NCI-H510A treated with DMSO at 0.1 percent for 48 hours (cell line): ENCODE measurements at regions not wholly inside any gene's neighbourhood (a gene's known extent, or its start where the extent isn't known, plus 50 kb on each side); places are given as distances from the start of the nearest gene placed in this dataset.

ENCODE experiments used
- DNase-seq: peaks from one replicate; lab custom pipeline; 2025; lab: John Stamatoyannopoulos, UW

DNA sequence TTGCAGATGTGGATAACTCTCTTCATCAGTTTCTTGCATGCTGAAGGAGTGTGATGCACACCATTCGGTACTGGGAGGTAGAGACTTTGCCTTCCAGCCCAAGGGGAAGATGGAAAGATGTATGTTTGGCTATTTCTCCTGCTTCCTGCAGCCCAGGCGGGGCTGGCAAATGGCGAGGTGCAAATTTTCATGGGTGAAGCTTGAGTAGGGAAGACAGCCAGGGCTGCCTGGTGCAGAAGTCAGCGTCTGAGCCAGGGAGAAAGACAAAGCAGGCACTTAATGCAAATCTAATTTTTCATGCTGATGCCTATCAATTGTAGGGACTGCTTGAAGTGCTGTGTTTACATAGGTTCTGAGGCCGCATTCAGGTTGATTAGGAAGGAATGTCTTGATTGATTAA is 384.7 kb upstream of the EEF2KMT start:
- no peak for DNase-seq

DNA sequence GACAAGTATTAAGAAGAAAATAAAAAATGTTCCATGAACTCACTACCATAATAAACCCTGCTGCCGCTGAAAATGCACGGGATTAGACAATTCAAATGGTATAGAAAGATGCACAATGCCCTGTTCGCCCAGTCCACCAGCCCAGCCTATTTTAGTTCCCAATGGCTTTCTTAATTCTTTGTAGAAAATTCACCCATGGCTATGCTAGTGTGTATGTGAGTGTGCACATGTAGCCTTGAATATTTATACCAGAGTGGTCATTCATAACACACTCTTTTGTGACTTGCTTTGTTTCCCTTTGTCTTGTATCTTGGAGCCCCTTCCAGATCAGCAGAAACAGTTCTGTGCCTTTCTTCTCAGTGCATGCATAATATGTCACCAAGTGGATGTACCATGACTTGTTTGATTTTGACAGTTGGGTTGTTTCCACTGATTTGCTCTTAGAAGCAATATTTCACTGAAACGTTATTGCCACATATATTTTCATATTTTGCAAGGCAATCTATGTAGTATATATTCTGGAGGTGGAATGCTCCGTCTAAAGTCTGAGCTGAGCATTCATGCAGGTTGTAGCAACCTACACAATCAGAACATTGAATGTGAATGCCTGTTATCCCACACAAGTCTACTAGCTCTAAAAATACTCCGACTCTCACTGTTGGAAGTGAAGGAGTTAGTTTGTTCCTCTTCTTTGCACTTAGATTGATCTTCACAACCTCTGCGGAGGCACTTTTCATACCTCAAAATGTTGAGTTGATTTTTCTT is 383.0 kb upstream of the EEF2KMT start:
- DNase-seq = no peak

DNA sequence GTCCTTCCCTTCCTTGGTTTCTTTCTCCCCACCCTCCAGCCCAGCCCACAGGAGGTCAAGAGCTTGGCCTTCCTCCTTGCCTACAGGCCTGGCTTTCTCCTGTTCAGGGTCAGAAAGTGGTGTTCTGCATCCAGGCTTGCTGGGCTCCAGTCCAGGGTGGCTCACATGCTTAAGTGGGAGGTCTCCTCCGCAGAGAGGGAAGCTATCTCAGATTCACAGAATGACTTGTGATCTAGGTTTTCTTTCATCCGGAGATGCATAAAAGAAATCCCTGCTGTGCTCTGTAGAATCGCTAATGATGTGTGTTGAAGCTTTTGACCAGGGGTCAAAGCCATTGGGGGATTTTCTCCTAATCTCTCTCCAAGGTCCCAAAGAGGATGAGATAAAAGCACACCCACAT is 382.3 kb upstream of the EEF2KMT start:
- no peak for DNase-seq

DNA sequence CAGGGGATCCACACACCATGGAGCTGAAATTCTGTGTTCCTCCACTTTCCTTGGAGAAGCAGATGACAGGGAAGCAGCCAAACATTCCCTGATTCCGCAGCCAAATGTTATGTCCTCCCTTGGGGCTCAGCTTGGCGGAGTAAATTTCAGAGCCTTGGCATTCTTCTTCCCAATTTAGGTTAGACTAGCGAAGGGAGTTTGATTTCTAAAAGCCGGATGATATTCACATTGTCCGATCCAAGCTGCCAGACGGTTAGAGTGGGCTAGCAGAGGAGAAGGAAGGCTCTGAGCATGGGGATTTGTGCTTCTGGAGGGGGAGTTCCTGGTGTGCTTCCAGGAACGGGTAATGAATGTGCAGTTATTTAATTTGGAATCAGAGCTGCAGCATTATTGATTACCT is 380.4 kb upstream of the EEF2KMT start:
- no peak for DNase-seq

DNA sequence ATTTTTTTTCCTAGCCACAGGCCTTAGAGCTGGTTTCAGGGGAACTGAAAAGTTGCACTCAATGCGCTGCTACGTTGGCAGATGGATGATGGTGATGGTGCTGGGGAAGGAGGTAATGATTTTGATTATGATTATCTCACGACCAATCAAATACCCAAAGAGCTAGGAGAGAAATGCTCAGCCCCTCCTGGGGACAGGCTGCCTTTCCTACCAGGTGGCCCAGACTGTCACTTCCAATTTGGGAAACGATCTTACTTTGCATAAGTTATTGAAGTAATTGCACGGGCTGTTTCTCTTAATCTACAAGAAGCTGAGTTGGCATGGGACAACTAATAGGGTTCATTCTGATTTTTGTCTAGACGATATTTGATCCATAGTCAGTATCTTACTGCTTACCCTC is 379.7 kb upstream of the EEF2KMT start:
- no peak for DNase-seq

DNA sequence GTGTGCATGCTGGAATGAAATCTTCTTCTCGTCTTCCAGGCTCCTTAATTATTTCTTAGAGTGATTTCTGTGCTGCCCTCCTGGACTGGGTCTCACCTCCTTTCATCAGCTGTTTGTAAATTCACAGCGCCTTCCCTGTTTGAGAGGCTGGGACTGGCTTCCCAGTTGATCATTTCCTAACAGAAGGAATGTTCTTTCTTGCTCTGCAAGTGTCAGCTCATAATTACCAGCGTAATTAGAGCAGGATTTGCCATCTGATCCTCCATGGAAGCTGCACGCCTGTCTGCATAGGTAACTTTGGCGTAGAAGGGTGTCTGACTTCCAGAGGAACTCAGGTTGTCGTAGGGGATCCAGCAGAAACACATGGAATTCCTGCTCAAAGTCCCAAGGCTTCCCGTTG is 375.0 kb upstream of the EEF2KMT start:
- DNase-seq = no peak

DNA sequence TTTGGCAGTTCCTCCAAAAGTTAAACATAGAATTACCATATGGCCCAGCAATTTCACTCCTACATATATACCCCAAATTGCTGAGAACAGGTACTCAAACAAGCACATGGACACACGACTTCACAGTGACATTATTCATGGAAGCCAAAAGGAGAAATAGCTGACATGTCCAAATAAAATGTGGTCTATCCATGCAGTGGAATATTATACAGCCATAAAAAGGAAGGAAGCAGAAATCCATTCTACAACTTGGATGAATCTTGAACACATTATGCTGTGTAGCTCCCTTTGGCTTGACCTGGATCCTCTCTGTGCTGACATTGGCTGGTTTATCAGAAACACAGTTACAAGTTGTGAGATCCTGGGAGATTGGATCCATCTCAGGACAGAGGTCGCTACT is 370.9 kb upstream of the EEF2KMT start:
- no peak for DNase-seq

DNA sequence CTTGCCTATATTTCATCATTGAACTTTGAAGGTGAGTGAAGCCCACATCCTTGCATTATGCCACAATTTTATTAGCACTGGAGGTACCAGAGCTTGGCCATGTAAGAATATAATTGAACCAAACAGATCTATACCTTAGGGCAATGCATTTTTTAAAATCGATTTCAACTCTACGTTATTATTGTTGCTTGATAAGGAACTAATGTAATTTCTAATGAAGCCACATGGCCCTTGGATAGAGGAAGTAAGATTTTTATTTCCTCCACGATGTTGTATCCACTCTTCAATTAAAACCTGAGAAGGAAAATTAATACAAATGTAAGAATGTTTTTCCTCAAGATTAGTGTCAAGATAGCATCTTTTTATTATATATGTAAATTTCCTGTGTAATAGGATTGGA is 370.0 kb upstream of the EEF2KMT start:
- DNase-seq = no peak

DNA sequence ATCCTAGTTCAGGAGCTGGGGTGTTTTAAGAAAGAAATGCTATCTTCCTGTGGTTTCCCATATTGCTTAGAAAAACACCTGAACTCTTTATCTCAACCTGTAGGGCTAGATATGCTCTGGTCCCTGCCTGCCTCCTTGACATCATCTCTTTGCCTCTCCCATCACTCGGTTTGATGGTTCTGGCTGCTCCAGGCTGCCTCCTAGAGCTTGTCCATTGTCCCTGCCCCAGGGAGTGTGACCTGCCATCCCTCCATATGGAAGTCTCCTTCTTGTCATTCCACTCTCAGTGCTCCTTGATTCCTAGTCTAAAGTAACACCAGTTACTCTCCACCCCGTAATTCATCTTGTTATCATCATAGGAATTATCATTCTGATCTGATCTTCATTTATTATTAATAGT is 369.0 kb upstream of the EEF2KMT start:
- DNase-seq = no peak

DNA sequence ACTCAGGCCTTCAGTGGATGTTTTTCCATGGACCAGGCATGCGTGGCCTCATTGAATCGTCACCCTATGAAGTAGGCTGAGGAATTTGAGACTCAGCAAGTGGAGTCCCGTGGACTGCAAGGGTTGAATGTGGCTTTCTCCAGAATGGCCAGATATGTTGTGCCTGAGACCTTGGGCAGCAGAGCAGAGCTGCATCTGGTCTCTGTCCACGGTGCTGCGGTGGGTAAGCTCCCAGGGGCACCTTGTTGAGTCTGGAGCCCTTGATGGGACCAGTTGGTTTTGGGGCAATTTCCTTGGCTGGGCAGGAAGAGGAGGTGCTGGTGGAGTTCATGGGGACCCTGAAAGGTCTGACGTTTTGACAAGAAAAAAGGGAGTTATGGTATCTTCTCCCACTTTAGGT is 368.1 kb upstream of the EEF2KMT start:
- no peak for DNase-seq

DNA sequence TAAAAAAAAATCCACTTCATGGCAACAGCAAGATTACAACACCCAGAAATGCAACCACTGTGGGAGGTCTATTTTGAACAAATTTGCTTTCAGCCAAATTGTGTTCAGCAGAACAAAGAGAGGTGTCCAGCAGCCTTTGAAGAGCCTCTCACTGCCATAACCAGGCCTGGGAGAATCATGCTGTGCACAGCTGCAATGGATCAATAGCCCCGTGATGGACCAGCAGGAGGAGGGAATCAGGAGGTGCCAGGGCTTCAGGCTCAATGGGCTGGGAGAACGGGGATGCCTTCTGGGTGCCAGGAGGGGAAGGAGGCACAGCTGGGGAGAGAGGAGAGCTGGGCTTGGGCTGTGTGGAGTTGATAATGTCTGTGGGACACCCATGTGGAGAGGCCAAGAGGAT is 366.2 kb upstream of the EEF2KMT start:
- DNase-seq = no peak

DNA sequence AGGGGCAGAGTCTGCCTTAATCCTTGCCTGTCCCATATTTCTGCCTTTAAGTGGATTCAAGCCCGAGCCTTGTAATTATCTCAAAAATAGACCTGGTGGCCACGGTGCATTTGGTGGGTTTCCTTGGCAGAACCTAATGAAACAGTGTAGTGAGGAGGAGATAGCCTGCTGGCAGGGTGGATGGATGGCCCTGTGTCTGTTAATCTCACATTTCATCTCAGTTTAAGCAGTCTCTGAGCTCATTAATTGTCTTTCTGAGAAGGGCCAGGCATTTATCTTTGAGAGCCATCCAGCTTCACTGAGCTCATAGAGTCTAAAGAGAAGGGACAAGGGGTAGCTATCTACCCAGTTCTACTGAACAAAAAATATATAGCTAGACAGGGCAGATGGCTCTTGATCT is 364.0 kb upstream of the EEF2KMT start:
- no peak for DNase-seq

DNA sequence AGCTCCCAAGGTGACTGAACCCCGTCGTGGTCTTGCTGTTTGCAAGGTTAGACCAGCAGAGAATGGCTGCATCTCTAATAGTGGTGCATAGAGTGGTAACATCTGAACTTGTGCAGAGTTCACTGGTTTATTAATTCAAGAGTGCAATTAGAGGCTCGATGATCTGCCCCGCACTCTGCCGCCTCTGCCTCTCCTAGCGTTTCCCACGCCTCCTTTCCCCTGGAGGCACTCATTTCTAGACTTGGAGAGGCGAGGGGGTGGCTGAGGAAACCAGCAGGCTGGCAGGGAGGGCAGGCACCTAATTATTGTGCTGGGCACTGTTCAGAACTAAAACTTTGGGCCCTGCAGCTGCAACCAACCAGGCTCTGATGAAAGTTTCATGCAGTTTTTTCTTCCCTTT is 363.5 kb upstream of the EEF2KMT start:
- DNase-seq = no peak

DNA sequence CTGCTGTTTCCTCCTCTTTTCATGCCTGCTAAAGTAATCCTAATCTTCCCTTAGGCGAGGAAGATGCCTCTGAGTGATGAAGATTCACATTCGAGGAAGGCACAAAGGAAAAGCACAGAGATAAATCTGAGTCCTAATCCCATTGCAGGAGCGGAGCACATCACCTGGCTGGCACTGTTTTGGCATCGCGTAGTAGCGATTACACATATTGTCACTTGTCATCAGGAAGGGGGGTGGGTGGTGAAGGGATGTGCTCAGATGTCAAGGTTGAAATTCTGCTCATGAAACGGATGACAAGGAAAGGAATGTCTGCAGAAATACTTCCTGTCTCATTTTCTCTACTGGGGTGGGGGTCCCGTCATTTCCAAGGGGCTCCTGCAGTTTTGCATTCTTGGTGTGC is 363.1 kb upstream of the EEF2KMT start:
- DNase-seq = no peak

DNA sequence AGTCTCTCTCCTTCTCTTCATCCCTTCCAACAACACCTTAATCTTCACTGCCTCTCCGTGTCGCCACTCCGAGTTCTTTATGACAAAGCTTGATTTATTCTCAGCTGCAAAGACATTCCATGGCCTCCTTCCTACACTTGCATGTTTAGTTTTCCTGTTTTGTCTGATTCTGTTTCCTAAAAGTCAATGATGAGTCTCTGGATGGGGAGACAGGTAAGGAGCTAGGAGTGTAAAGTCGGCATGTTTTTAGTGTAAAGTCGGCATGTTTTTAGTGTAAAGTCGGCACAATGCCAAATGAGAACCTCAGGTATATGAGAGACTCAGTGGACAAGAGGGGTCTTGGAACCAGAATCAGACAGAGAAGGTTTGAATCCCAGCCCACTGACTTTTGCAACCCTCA is 362.3 kb upstream of the EEF2KMT start:
- no peak for DNase-seq

DNA sequence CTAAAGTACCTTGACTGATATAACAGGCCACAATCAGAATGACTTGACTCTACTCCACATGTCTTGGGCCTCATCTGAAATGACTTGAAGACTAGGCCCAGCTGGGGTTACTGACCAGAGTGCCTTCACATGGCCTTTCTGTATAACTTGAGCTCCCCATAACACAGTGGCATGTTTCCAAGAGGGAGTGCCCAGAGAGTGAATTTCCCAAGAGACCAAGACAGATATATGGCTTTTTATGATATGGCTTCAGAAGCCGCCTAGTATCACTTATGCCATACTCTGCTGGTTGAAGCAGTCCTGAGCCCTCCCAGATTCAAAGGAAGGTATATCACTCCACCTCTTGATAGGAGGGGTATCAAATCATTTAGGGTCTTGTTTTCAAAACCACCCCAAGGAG is 357.5 kb upstream of the EEF2KMT start:
- no peak for DNase-seq

DNA sequence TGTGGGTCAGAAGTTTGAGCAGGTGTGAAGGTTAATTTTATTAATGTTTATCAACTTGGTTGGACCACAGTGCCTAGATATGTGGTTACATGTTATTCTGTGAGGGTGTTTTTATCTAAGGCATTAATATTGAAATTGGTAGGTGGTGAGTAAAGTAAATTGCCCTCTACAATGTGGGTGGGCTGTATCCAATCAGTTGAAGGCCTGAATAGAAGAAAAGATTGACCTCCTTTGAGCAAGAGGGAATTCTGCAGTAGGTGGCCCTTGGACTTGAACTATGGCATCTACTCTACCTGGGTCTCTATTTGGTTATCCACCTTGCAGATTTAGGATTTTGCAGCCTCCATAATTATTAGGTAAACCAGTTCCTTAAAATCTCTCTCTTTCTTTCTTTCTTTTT is 356.8 kb upstream of the EEF2KMT start:
- no peak for DNase-seq

DNA sequence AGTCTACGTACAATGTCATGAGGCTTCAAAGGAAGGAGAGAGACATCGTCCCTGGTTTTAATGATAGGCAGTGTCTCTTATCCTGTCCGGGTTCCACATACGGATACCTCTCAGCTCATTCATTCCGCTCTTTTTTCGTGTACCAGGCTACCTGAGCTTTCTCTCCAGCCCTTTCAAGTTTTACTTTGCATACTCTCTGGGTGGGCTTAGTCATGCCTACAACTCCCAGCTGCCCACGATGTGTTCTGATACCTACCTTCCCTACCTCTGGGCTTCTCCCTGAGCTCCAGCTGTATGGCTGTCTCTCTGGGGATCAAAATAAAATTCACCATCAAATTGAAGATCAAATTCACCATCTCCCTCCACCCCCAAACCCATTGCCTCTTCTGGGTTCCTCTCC is 354.0 kb upstream of the EEF2KMT start:
- no peak for DNase-seq

DNA sequence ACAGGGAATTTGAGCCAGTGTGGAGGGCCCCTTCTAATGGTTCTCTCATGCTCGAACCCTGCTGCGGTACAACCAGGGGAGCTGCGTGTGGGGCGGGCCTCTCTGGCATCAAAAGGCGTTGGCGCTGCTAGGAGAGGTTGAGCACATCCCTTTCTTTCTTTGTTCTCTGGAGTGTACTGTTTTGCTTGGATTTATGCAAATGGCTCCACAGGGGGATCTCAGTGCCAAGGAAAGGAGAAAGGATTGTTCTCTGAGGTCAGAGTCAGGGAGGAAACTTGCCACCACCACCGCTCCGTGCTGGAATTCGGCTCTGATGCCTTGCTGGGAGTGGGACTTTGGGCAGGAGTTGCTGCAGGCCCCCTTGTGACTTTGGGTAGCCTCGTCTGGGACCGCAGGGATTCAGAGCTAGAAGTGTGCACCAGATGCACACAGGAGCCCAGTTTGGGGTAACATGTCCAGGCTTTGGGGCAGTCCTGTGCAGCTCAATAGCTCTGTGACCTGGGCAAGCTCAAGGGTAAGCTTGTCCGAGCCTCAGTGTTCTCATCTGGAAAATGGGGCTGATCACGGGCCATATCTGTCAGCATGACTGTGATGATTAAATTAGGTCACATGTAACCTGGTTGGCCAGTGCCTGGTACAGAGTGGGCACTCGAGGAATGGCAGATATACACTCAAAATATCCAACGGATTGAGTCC is 353.0 kb upstream of the EEF2KMT start:
- no peak for DNase-seq

DNA sequence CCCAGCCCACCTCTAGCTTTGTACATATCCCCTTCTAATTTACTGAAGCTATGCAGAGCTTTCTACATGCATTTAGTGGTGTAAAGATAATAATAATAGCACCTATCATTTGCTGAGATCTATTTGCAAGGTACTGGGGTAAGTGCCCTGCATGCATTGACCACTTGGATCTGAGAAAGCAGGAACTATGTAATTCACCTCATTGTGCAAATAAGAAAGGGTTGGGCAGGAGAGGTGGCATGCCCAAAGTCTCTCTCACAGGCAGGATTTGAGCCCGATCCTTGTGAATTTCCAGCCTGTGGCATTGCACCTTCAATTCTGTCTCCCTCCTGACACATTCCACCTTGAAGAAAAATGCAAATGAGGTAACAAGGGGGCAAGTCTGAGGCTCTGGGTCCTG is 352.3 kb upstream of the EEF2KMT start:
- DNase-seq = no peak

DNA sequence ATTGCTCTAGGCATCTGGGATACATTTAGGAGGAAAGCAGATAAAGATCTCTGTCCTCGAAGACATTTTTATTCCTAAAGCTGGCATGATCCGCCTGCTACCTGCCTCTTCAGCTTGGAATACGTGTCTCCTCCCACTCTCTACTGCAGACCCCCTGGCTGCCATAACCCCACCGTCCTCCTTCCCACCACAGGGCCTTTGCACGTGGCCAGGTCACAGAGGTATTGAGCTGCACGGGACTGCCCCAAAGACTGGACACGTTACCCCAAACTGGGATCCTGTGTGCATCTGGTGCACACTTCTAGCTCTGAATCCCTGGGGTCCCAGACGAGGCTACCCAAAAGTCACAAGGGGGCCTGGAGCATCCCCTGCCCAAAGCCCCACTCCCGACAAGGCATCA is 351.2 kb upstream of the EEF2KMT start:
- no peak for DNase-seq

DNA sequence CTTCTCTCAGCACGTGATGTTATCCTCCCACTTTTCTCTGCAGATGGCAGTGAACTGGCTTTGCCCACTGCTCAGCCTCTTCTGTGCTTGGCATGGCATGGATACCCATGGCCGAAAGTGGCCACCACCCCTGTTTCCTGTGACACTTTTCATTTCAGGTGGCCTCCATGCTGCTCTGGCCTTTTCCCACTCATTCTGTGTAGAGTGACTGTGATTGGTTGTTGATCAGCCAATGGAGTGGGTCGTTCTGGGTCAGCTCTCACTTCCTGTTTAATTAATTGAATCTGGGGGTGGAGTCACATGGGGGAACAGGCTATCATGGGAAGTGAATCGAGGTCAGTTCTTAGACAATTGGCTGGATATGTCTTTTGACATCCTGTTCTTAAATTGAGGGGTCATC is 350.1 kb upstream of the EEF2KMT start:
- no peak for DNase-seq

DNA sequence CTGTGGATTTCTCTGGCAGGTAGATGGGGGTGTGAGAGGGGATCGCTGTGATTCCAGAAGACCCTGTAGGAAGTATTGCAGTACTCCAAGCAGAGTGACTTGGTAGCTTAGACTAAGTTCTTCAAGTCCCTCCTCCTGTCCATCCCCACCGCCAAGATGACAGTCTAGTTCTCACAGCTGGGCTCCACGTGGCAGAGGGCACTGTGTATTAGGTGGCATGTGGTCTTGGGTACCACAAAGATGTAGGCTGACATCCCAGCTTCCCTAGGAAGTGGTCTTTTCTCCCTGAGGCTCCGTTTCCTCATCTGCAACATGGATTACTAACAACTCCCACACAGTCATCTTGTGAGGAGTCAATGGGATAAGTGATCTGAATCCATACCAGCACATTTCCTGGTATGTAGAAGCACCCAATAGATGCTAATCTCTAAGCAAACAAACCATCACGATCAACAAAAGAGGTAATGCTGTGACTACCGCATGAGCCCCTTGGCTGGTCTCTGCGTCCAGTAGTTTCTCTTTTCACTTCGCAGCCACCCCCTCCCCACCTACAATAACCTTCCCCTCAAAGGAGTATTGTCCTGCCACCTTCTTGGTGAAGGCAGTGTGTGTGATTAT is 349.1 kb upstream of the EEF2KMT start:
- no peak for DNase-seq

DNA sequence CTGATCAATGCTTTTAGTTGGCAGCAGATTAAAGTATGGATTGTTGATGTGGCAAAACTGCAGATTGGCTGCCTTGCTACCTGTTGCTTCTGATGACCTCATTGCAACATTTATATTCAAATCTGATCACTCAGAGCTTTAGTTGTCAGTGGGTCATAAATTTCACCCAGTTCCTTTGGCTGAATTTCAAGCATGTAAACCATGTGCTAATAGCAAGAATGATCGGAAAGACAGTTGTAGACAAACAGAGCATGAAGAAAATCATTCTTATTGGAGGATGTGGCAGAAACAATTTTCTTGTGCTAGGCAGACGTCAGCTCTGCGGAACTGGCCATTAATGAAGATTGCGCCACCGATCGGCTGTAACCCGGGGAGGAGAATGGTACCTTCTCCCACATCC is 346.6 kb upstream of the EEF2KMT start:
- DNase-seq = no peak
